A549 (cell line): ENCODE measurements at regions not wholly inside any gene's neighbourhood (a gene's known extent, or its start where the extent isn't known, plus 50 kb on each side); places are given as distances from the start of the nearest gene placed in this dataset.
"Not testable (repeated sequence)": the region's sequence is repeated elsewhere in the genome, so short reads cannot be mapped to it uniquely, and the experiment has no call there.

Experiments
- ATAC-seq, 2 experiments: fragments of 200-7000 bp in 1 of 2; fragments of >200 bp in 1 of 2; cut with Nextera tagmentation in 1 of 2; cut with Tn5 transposase in 1 of 2; 3 replicates each; pipeline versions ENCODE4 v1.8.0 to v1.9.1; 2018 to 2020; ENCODE audit warnings: mild to moderate bottlenecking in 1 of 2, moderate library complexity in 1 of 2
- CTCF ChIA-PET: fragments of 300-600 bp; sonication (Branson Sonifier 250); formaldehyde crosslinking; extraction: SDS; loops from one replicate; lab custom pipeline; 2021; ENCODE audit warnings: antibody characterized with exemption, inconsistent platforms; lab: Yijun Ruan, JAX
- POLR2A ChIA-PET: fragments of 350-600 bp; formaldehyde crosslinking; extraction: SDS; loops from one replicate; lab custom pipeline; 2021; ENCODE audit warnings: antibody characterized with exemption, inconsistent platforms; lab: Yijun Ruan, JAX
- DNase-seq, 2 experiments: peaks; one replicate each; pipeline versions ENCODE4 v3.0.0 to v3.0.0-alpha.2; 2011 to 2016; ENCODE audit warnings: low read depth in 1 of 2, low spot score in 1 of 2
- FAIRE-seq: peaks from 2 replicates; lab custom pipeline; 2011; peaks lifted over from hg19 to GRCh38; lab: Jason Lieb, UNC
- H3K27ac ChIP-seq, 2 experiments: fragments of >200 bp; sonication (Bioruptor Twin); formaldehyde crosslinking; 3 replicates each; pipeline ENCODE4 v1.5.1; 2016 to 2017
- H3K4me1 ChIP-seq: fragments of >200 bp; sonication (Bioruptor Twin); formaldehyde crosslinking; 3 replicates; pipeline ENCODE4 v1.6.1; 2016
- H3K4me2 ChIP-seq: fragments of >200 bp; sonication (Bioruptor Twin); formaldehyde crosslinking; 3 replicates; pipeline ENCODE4 v1.6.1; 2016
- H3K4me3 ChIP-seq: fragments of >200 bp; sonication (Bioruptor Twin); formaldehyde crosslinking; 3 replicates; pipeline ENCODE4 v1.5.1; 2016
- H3K9me3 ChIP-seq: fragments of >200 bp; sonication (Bioruptor Twin); formaldehyde crosslinking; 3 replicates; pipeline ENCODE4 v1.6.1; 2016
- EHMT2 ChIP-seq: fragments of 200-600 bp; sonication (generic); IDR thresholded peaks from 2 replicates; pipeline ENCODE4 v1.6.1; 2016; ENCODE audit warnings: antibody characterized with exemption, low read depth, mild to moderate bottlenecking, moderate library complexity
- FOSL2 ChIP-seq, 2 experiments: fragments of 450-650 bp in 1 of 2; fragments of >200 bp in 1 of 2; sonication (Bioruptor Twin) in 1 of 2; formaldehyde crosslinking; IDR thresholded peaks; 2 replicates each; pipeline versions ENCODE4 v1.5.0 to v1.6.1; 2016 to 2020; ENCODE audit warnings: mild to moderate bottlenecking in 1 of 2, moderate library complexity in 1 of 2
- GATA3 ChIP-seq: IDR thresholded peaks from 2 replicates; pipeline ENCODE4 v1.6.1; 2012; ENCODE audit warnings: borderline replicate concordance
- HDAC2 ChIP-seq: fragments of 200-600 bp; sonication (generic); IDR thresholded peaks from 2 replicates; pipeline ENCODE4 v1.6.1; 2016
- HEYL ChIP-seq: fragments of 250-450 bp; sonication (Bioruptor Pico); IDR thresholded peaks from 2 replicates; pipeline ENCODE4 v1.8.0; 2021; ENCODE audit warnings: mild to moderate bottlenecking, moderate library complexity
- HOXA7 ChIP-seq: fragments of 250-450 bp; sonication (Bioruptor Pico); IDR thresholded peaks from 2 replicates; pipeline ENCODE4 v1.5.0; 2020; ENCODE audit warnings: mild to moderate bottlenecking, moderate library complexity
- HOXB5 ChIP-seq: fragments of 250-450 bp; sonication (Bioruptor Pico); IDR thresholded peaks from 2 replicates; pipeline ENCODE4 v1.5.0; 2020; ENCODE audit warnings: mild to moderate bottlenecking, moderate library complexity
- JUN ChIP-seq, 2 experiments: fragments of >200 bp; sonication (Bioruptor Twin); formaldehyde crosslinking; IDR thresholded peaks; 2 replicates in 1 of 2; 3 replicates in 1 of 2; pipeline ENCODE4 v1.6.1; 2016 to 2017
- JUNB ChIP-seq: fragments of >200 bp; sonication (Bioruptor Twin); formaldehyde crosslinking; IDR thresholded peaks from 2 replicates; pipeline ENCODE4 v1.6.1; 2016
- MAZ ChIP-seq: fragments of 150-350 bp; IDR thresholded peaks from 2 replicates; pipeline ENCODE4 v1.6.1; 2014; ENCODE audit warnings: antibody characterized with exemption, low read depth, low read length, borderline replicate concordance
- MYC ChIP-seq: IDR thresholded peaks from 2 replicates; pipeline ENCODE4 v1.6.1; 2012; ENCODE audit warnings: mild to moderate bottlenecking, inconsistent platforms, low read length, improper control_type of control experiment, borderline replicate concordance
- PBX3 ChIP-seq: IDR thresholded peaks from 2 replicates; pipeline ENCODE4 v1.6.1; 2012
- REST ChIP-seq: fragments of 200-600 bp; sonication (generic); IDR thresholded peaks from 2 replicates; pipeline ENCODE4 v1.6.1; 2016; ENCODE audit warnings: antibody characterized with exemption, mild to moderate bottlenecking, moderate library complexity
- TFCP2L1 ChIP-seq: fragments of 250-450 bp; sonication (Bioruptor Pico); IDR thresholded peaks from 2 replicates; pipeline ENCODE4 v1.5.0; 2021; ENCODE audit warnings: mild to moderate bottlenecking
- WGBS: methylation state at CpG from one replicate; pipeline ENCODE4 v1.1.6; 2017; ENCODE audit errors: missing lambda C conversion rate; 5-methylcytosine and 5-hydroxymethylcytosine counted together

GRCh38 chr2:215819713-215820112 lies 193.6 kb downstream of the MREG start:
- POLR2A ChIA-PET, H3K4me3 ChIP-seq, H3K4me2 ChIP-seq, H3K27ac ChIP-seq, DNase-seq, ATAC-seq, FAIRE-seq, H3K4me1 ChIP-seq, H3K9me3 ChIP-seq: not testable (repeated sequence)
- WGBS, result 97% methylated on average over 2 of the region's 3 CpGs
- CTCF ChIA-PET, result interaction anchor here (1.1 to 1.2 kb wide), 2 partner anchors 8 to 13 kb away, joined by 3 to 4 read pairs; no protein-coding TSS in a partner anchor

- Histone ChIP-seq H3K4me3 (no peak overlapping the region), H3K27ac (no peak overlapping the region), H3K9me3 (peaks cover 8% of the 10 kb centered on the region; the same call in 1 of the 3 replicates), H3K4me1 (no peaks in the 10 kb centered on the region), H3K4me2 (no peak overlapping the region)
- no peak for FAIRE-seq
- no peak for ATAC-seq
- no peak for DNase-seq
- TF ChIP-seq HOXB5, result no peak
- TF ChIP-seq HEYL (CRISPR knock-in tag), result no peak
- ChIA-PET POLR2A (no interaction called here), CTCF (no interaction called here)
- 100% methylated on average over 1 of the region's 1 CpG for whole genome bisulfite sequencing
Measured at GRCh38 chr2:215817046-215817445, 196.3 kb downstream of the MREG start.

GRCh38 chr2:215816424-215816823 lies 196.9 kb downstream of the MREG start:
- no peak for TF ChIP-seq GATA3
- no peak for TF ChIP-seq MYC
- TF ChIP-seq MAZ, result no peak
- TF ChIP-seq PBX3, result no peak
- TF ChIP-seq JUNB, result no peak
- no peak for TF ChIP-seq EHMT2
- no peak for TF ChIP-seq HOXA7 (CRISPR knock-in tag)
- no peak for TF ChIP-seq REST
- no peak for TF ChIP-seq JUN (IDR thresholded peaks at IDR 0.05)
- TF ChIP-seq HDAC2, result no peak
- no peak for TF ChIP-seq FOSL2 (IDR thresholded peaks at IDR 0.05)
- no peak for TF ChIP-seq FOSL2 (CRISPR knock-in tag; IDR thresholded peaks at IDR 0.05)
- TF ChIP-seq, all 56 proteins: peak for 0
- H3K4me1 ChIP-seq, result no peaks in the 10 kb centered on the region
- CTCF ChIA-PET, result no interaction called here
- H3K4me3 ChIP-seq, result no peak overlapping the region
- 73% methylated on average over 5 of the region's 5 CpGs for WGBS
- POLR2A ChIA-PET, result no interaction called here
- H3K4me2 ChIP-seq, result no peak overlapping the region
- ATAC-seq (no peak), FAIRE-seq (no peak), DNase-seq (no peak)
- H3K27ac ChIP-seq, result no peak overlapping the region
- H3K9me3 ChIP-seq, result peaks cover 8% of the 10 kb centered on the region; the same call in 1 of the 3 replicates

GRCh38 chr2:215815960-215816359 lies 197.4 kb downstream of the MREG start:
- no peak for TF ChIP-seq TFCP2L1 (CRISPR knock-in tag)
- FAIRE-seq (no peak), ATAC-seq (no peak), DNase-seq (no peak)
- Histone ChIP-seq H3K4me2 (no peak overlapping the region), H3K4me1 (no peaks in the 10 kb centered on the region), H3K27ac (no peak overlapping the region), H3K9me3 (peaks cover 8% of the 10 kb centered on the region; the same call in 1 of the 3 replicates), H3K4me3 (no peak overlapping the region)
- ChIA-PET CTCF (no interaction called here), POLR2A (no interaction called here)
- 41% methylated on average over 2 of the region's 2 CpGs for WGBS
